ENCODE measurements at regions not wholly inside any gene's neighbourhood (a gene's known extent, or its start where the extent isn't known, plus 50 kb on each side); places are given as distances from the start of the nearest gene placed in this dataset.

- ChIA-PET POLR2A (no interaction called here), CTCF (no interaction called here)
- DNase-seq (ENCODE audit: low read depth, low spot score), result no peak
- H3K79me2 ChIP-seq (ENCODE audit: control insufficient read depth, insufficient read depth, low read length), result no peaks in the 10 kb centered on the region
- no peak for TF ChIP-seq JUN (IDR thresholded peaks at IDR 0.05; ENCODE audit: borderline replicate concordance, insufficient read depth, insufficient read length, low read depth)
- no peak overlapping the region for H3K4me3 ChIP-seq (replicated peaks in 1 of 3; ENCODE audit: insufficient read depth in 1 of 3, low read depth in 1 of 3, low read length in 3 of 3)
- H3K9ac ChIP-seq (replicated peaks; ENCODE audit: extremely low read depth, insufficient read depth, low read length), result no peak overlapping the region
- BruUV-seq (replicated peaks), result no TSS peak
- no peaks in the 10 kb centered on the region for H3K4me1 ChIP-seq (ENCODE audit: control insufficient read depth, extremely low read depth, insufficient read depth, low read length)
- H3K27me3 ChIP-seq (ENCODE audit: control insufficient read depth in 2 of 2, insufficient read depth in 2 of 2, low read length in 2 of 2), result no peaks in the 10 kb centered on the region
- H3K9me3 ChIP-seq (replicated peaks; ENCODE audit: control insufficient read depth, insufficient read depth, low read length), result no peaks in the 10 kb centered on the region
- dilution Hi-C loops (cut with MboI; ENCODE audit: extremely low pct_ligation_motif_present, low sequenced_read_pairs), result no loop called here
- H3K36me3 ChIP-seq (ENCODE audit: control insufficient read depth in 2 of 2, extremely low read depth in 1 of 2, insufficient read depth in 2 of 2, low read length in 2 of 2), result no peaks in the 10 kb centered on the region
- intact Hi-C loops (cut with micrococcal nuclease), result no loop called here
- no peak overlapping the region for H2AFZ ChIP-seq (ENCODE audit: low read depth, low read length)
- no peak for FAIRE-seq
- H3K9me1 ChIP-seq (replicated peaks; ENCODE audit: control insufficient read depth, extremely low read depth, insufficient read depth, low read length), result no peaks in the 10 kb centered on the region
- H3K27ac ChIP-seq (ENCODE audit: insufficient read depth, low read depth, low read length), result no peak overlapping the region
- no peak overlapping the region for H3K4me2 ChIP-seq (ENCODE audit: insufficient read depth, low read length)
- H4K20me1 ChIP-seq (replicated peaks; ENCODE audit: control insufficient read depth, extremely low read depth, insufficient read depth, low read length), result no peaks in the 10 kb centered on the region
These were observed 235.2 kb downstream of the LNPK start for GRCh38 chr2:175766880-175767279.

DNA sequence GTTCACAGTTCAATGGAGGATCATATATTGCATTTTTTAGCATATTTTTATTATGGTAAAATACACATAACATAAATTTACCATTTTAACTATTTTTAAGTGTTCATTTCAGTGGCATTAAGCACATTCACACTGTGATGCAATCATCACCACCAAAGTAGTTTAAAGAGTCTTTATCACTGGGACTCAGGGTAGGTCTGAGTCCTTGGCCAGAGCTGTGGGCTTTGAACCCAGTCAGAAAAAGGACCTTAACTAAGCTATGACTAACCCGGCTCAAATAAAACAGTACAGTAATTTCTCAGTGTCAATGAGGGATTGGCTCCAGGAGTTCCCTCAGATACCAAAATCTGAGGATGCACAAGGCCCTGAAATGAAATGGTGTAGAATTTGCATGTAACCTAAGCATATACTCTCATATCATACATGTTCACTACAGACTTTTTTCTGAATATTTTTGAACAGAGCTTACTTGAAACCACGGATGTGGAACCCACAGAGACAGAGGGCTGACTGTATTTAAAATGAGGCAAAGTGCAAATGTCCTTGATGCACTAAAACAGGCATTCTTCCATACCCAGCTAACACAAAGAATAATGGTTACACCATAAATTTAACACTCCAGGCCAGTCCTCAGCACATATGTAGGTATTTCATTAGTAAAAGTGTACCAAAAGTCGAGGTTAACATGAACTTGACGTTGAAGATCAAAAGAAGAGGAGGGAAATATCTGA lies 246.2 kb downstream of the LNPK start:
- Histone ChIP-seq H3K36me3 (ENCODE audit: control insufficient read depth in 2 of 2, extremely low read depth in 1 of 2, insufficient read depth in 2 of 2, low read length in 2 of 2) (no peaks in the 10 kb centered on the region), H2AFZ (ENCODE audit: low read depth, low read length) (no peak overlapping the region), H3K4me2 (ENCODE audit: insufficient read depth, low read length) (no peak overlapping the region), H3K4me1 (ENCODE audit: control insufficient read depth, extremely low read depth, insufficient read depth, low read length) (no peaks in the 10 kb centered on the region), H3K9me3 (replicated peaks; ENCODE audit: control insufficient read depth, insufficient read depth, low read length) (no peaks in the 10 kb centered on the region), H3K79me2 (ENCODE audit: control insufficient read depth, insufficient read depth, low read length) (no peaks in the 10 kb centered on the region), H3K27me3 (ENCODE audit: control insufficient read depth in 2 of 2, insufficient read depth in 2 of 2, low read length in 2 of 2) (no peaks in the 10 kb centered on the region), H4K20me1 (replicated peaks; ENCODE audit: control insufficient read depth, extremely low read depth, insufficient read depth, low read length) (no peaks in the 10 kb centered on the region), H3K4me3 (replicated peaks in 1 of 3; ENCODE audit: insufficient read depth in 1 of 3, low read depth in 1 of 3, low read length in 3 of 3) (no peak overlapping the region), H3K9me1 (replicated peaks; ENCODE audit: control insufficient read depth, extremely low read depth, insufficient read depth, low read length) (no peaks in the 10 kb centered on the region), H3K9ac (replicated peaks; ENCODE audit: extremely low read depth, insufficient read depth, low read length) (no peak overlapping the region), H3K27ac (ENCODE audit: insufficient read depth, low read depth, low read length) (no peak overlapping the region)
- intact Hi-C loops (cut with micrococcal nuclease), result no loop called here
- CTCF ChIA-PET, result no interaction called here
- TF ChIP-seq POLR2A (IDR thresholded peaks at IDR 0.05; ENCODE audit: low read depth, low read length) (no peak), MYC (IDR thresholded peaks at IDR 0.05; ENCODE audit: low read depth, low read length) (no peak), JUN (IDR thresholded peaks at IDR 0.05; ENCODE audit: borderline replicate concordance, insufficient read depth, insufficient read length, low read depth) (no peak), POLR2AphosphoS5 (IDR thresholded peaks at IDR 0.05; ENCODE audit: insufficient read depth, low read depth, low read length) (no peak), GATA2 (IDR thresholded peaks at IDR 0.05; ENCODE audit: insufficient read depth, insufficient read length, low read depth, low read length) (no peak), EZH2 (IDR thresholded peaks at IDR 0.05; ENCODE audit: borderline replicate concordance, low read depth, low read length, severe bottlenecking) (no peak), MAX (IDR thresholded peaks at IDR 0.05; ENCODE audit: insufficient read depth, insufficient read length) (no peak), FOS (IDR thresholded peaks at IDR 0.05; ENCODE audit: borderline replicate concordance, insufficient read depth, low read length) (no peak), CTCF (IDR thresholded peaks at IDR 0.05; ENCODE audit: extremely low read depth in 1 of 2, insufficient read depth in 1 of 2, low read depth in 1 of 2, low read length in 2 of 2) (no peak)
- POLR2A ChIA-PET, result no interaction called here
- dilution Hi-C loops (cut with MboI; ENCODE audit: extremely low pct_ligation_motif_present, low sequenced_read_pairs), result no loop called here
- DNase-seq (ENCODE audit: low read depth, low spot score), result no peak
- no peak for FAIRE-seq
- no TSS peak for BruUV-seq (replicated peaks)

Data from endothelial cell of umbilical vein (primary cell).